Activated T-cell treated with anti-CD3 and anti-CD28 coated beads, Interleukin-2, amount 50 U/mL, for 24 hours (primary cell): ENCODE measurements at regions not wholly inside any gene's neighbourhood (a gene's known extent, or its start where the extent isn't known, plus 50 kb on each side); places are given as distances from the start of the nearest gene placed in this dataset.

Experiments used
- DNase-seq: peaks from one replicate; pipeline ENCODE4 v3.0.0-alpha.2; 2020
- H3K27ac Mint-ChIP-seq: 2 replicates; pipeline ENCODE4 v1.8.0; 2020; ENCODE audit warnings: mild to moderate bottlenecking, mixed read lengths
- H3K27me3 Mint-ChIP-seq: 2 replicates; pipeline ENCODE4 v1.8.0; 2020; ENCODE audit warnings: mixed read lengths
- H3K36me3 Mint-ChIP-seq: 2 replicates; pipeline ENCODE4 v1.8.0; 2020; ENCODE audit warnings: low read depth, mixed read lengths
- H3K4me1 Mint-ChIP-seq: 2 replicates; pipeline ENCODE4 v1.8.0; 2020; ENCODE audit warnings: low read depth, mixed read lengths
- H3K4me3 Mint-ChIP-seq: 2 replicates; pipeline ENCODE4 v1.8.0; 2020; ENCODE audit warnings: mild to moderate bottlenecking, moderate library complexity, mixed read lengths
- H3K9me3 Mint-ChIP-seq: 2 replicates; pipeline ENCODE4 v1.8.0; 2020; ENCODE audit warnings: mixed read lengths

DNA sequence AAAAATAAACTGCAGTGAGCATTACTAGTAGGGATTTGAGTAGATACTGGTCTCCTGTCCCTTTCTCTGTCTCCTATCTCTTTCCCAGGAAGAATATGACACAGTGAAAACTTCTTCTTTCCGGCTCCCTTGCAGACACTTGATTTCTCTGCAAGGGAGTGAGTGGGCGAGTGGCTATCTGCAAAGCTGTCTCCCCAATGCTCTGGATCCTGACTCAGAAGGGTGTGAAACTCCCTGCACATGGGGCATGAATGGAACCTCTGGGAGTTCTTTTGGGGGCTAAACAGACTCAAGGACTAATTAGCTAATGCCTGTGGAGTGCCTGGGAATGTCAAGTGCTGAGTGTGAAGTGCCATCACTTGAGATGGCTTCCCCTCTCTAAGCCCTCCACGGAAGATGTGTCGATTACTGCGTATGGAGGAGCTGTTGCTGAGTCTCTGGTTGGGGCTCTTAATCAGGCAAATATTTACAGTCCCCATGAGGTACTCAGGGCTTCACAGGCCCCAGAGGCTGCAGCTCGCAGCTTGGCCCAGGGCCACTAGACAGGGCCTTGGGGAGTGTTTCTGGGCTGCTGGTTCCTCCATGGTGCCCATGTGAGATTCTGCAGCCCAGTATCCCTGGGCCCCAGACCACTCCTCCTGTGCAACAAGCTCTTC, 139.8 kb downstream of the RPS24 start:
- no peaks in the 10 kb centered on the region for H3K27me3 Mint-ChIP-seq
- no peak overlapping the region for H3K4me3 Mint-ChIP-seq
- H3K27ac Mint-ChIP-seq = no peak overlapping the region
- no peak for DNase-seq
- no peaks in the 10 kb centered on the region for H3K36me3 Mint-ChIP-seq
- H3K4me1 Mint-ChIP-seq = no peaks in the 10 kb centered on the region
- no peaks in the 10 kb centered on the region for H3K9me3 Mint-ChIP-seq

DNA sequence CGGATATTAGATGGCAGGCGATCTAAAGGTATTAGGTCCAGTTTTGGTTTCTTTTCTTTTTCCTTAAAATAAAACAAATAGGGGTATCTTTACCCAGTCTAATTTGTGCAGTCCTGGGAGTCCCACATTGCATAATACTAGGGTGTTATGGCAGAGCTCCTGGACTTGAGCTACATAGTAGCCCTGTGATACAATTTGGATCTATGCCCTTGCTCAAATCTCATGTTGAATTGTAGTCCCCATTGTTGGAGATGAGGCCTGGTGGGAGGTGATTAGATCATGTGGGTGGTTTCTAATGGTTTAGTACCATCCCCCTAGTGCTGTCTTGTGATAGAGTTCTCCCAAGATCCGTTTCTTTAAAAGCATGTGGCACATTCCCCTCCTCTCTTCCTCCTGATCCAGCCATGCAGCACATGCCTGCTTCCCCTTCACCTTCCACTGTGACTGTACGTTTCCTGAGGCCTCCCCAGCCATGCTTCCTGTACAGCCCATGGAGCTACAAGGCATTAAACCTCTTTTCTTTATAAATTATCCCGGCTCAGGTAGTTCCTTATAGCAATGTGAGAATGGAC, 141.9 kb downstream of the RPS24 start:
- no peak overlapping the region for H3K27ac Mint-ChIP-seq
- no peaks in the 10 kb centered on the region for H3K9me3 Mint-ChIP-seq
- no peaks in the 10 kb centered on the region for H3K4me1 Mint-ChIP-seq
- H3K36me3 Mint-ChIP-seq = no peaks in the 10 kb centered on the region
- DNase-seq = no peak
- no peaks in the 10 kb centered on the region for H3K27me3 Mint-ChIP-seq
- H3K4me3 Mint-ChIP-seq = no peak overlapping the region

DNA sequence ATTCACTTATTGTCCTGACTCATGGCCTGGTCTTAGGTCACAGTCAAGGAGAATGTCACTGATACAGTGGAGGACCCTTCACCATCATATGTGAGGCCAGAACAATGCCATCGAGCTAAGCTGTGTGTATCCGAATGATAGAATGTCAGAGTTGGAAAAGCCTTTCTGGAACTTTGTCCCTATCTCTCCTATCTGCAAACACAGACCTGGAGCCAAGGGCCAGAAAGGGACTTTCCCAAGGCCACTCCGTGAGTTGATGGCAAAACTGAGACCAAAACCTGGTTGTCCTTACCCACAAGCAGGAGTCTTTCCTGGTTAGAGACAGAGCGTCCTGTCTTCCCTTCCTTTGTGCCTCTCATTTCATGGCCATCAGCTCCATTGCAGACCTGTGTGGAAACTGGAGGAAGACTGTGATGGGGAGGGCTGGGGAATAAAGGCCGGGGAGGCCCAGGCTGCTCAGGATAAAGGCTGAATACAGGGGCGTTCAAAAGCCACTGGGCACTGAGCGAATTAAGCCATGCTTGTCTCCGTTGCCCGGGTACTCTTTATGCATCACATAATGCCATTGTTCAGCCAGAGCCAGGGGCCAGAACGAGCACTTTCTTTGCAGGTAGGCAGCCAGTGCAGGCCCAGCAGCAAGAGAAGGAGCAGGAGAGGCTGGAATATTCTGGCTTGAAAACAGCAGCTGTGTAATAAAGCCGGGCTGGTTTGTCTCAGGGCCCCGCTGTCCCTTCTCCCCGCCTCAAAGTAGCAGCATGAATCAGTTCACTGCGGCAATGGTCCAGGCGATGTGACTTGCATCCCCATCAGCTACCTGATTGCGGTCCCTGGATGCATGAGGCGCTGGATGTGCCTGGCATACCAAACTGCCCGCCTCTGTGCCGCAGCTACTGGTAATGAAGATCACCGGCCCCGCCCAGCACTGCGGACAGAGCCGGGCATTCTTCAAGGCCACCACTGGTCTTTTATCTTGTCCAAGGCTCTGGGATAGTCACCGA, 143.0 kb downstream of the RPS24 start:
- no peak for DNase-seq
- Mint-ChIP-seq H3K9me3 (no peaks in the 10 kb centered on the region), H3K36me3 (no peaks in the 10 kb centered on the region), H3K27me3 (no peaks in the 10 kb centered on the region), H3K4me1 (no peaks in the 10 kb centered on the region), H3K27ac (no peak overlapping the region), H3K4me3 (no peak overlapping the region)

DNA sequence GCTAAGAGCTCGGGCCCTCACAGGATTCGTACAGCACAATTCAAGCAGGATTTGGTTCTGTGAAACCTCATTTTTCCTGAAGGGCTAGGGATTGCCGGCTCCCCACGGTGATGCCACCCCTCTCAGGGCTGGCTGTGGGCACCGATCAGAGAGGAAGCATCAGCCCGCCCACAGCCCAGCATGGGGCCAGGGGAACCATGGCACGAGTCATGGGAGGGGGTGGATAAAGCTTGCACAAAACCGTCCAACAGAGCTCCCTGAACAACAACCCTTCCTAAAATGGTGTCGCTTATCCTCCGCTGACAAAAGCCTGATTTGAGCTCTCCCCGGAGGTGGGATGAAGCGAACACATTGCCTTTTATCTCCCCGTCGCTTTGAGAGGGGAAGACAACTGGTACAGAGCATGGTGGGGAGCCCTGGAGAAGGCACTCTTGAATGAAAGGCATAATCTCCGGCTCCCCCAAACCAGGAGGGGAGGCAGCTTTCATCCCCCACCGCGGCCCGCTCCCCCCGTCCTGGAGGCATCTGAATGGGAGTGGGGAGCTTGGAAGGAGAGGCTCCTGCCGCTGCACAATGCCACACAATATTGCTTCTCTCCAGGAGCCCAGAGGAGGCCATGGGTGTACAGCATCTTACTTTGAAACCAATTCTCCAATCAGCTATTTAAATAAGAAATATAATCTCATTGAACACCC, 144.0 kb downstream of the RPS24 start:
- H3K27ac Mint-ChIP-seq = no peak overlapping the region
- no peak overlapping the region for H3K4me3 Mint-ChIP-seq
- DNase-seq = no peak
- no peaks in the 10 kb centered on the region for H3K36me3 Mint-ChIP-seq
- no peaks in the 10 kb centered on the region for H3K9me3 Mint-ChIP-seq
- H3K27me3 Mint-ChIP-seq = no peaks in the 10 kb centered on the region
- no peaks in the 10 kb centered on the region for H3K4me1 Mint-ChIP-seq

DNA sequence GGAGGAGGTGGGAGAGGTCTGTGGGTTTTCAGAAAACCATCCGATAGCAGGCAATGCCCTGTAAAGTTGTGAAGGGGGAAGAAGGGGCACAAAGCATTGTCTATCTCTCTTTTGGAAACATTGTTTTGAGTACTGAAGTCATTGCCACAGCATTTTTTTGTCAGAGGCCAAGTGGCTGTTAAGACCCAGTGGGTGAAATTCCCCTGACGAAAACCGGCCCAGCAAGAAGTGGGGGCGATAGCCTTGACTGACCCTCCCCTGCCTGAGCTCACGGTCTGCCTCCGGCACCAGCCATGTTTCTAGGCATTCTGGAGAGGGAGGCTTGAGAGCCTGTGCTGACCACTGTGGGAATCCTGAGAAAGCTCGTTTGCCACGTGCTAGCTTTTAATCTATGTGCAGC, 144.7 kb downstream of the RPS24 start:
- H3K9me3 Mint-ChIP-seq = no peaks in the 10 kb centered on the region
- no peak for DNase-seq
- H3K36me3 Mint-ChIP-seq = no peaks in the 10 kb centered on the region
- no peaks in the 10 kb centered on the region for H3K27me3 Mint-ChIP-seq
- no peaks in the 10 kb centered on the region for H3K4me1 Mint-ChIP-seq
- H3K27ac Mint-ChIP-seq = no peak overlapping the region
- no peak overlapping the region for H3K4me3 Mint-ChIP-seq

DNA sequence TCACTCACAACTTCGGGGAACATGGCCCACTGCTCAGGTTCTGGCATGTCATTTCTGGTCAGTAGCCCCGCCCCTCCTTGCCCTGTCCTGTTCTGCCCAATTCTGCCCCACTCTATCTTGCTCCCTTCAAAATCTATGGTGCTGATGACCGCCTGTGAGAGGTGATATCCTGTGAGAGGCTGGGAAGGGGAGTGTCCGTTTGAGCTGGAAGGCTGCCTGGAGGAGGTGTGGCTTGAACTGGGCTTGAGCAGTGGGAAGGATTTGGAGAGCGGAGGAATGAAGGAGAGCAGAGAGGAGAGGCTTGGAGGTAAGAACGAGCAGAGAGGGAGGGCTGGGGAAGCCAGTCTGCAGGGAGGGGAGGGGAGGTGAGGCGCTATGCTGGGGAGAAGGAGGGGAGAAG, 145.3 kb downstream of the RPS24 start:
- Mint-ChIP-seq H3K4me3 (no peak overlapping the region), H3K27me3 (no peaks in the 10 kb centered on the region), H3K4me1 (no peaks in the 10 kb centered on the region), H3K27ac (no peak overlapping the region), H3K9me3 (no peaks in the 10 kb centered on the region), H3K36me3 (no peaks in the 10 kb centered on the region)
- DNase-seq = no peak

DNA sequence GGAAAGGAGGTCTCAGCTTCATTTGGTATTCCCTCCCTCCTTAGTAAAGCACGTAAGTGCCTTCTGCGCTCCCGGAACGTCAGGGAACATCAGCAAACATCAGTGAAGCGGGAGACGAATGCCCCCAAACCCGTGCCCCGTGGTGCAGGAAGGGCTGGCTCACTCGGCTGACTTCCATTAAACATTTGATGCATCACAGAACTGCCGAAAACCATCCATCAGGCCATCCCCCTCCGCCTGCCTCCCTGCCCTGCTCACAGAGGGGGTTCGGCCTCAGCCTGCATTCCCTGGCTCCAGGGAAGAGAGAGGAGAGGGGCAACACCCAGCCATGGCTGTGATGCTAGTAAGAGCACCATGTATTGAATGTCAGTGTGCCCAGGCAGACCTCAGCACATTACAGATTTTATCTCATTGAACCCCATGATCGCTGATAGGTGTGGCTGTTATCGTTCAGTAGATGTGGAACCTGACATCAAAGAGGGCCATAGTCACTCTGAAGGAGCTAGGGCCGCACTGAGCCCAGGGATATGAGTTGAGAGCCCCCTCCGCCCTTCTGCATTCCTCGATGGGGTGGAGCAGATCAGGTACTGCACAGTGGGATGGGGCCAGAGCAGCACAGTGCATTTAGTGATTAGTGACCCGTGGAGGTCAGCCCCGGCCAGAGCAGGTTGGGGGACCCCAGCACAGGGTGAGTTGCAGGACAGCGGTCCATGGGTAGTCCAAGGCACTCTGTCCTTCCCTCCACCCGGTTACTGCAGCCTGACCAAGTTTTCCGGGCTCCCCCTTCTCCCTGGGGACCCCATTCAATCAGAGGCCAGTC, 146.4 kb downstream of the RPS24 start:
- Mint-ChIP-seq H3K36me3 (no peaks in the 10 kb centered on the region), H3K4me3 (no peak overlapping the region), H3K27me3 (no peaks in the 10 kb centered on the region), H3K4me1 (no peaks in the 10 kb centered on the region), H3K9me3 (no peaks in the 10 kb centered on the region), H3K27ac (no peak overlapping the region)
- DNase-seq = no peak

DNA sequence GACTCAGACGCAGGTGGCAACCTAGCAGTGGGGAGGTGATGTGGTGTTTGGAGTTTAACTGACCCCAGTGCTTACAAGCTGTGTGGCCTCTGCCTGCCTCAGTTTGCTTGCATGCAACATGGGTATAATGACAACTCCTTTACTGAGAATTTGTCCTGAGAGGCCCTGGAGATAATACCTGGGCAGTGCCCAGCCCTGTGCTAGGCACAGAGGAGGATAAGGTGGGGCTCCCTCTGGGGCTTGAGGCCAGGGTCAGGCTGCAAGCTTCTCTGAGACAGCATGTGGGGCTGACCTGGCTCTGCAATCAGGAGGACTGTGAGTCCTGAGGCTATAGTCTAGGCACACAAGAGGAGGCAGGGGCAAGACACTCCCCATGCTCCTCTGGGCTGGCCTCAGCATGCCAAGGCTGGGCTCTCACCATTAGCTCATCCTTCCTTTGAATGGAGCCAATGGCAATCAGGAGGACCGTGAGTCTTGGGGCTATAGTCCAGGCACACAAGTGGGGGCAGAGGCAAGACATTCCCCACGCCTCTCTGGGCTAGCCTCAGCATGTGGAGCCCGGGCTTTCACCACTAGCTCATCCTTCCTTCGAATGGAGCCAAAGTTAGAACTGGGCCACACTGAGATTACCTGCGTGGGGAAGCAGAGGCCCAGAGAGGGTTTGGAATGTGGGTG, 147.9 kb downstream of the RPS24 start:
- Mint-ChIP-seq H3K27me3 (no peaks in the 10 kb centered on the region), H3K4me3 (no peak overlapping the region), H3K27ac (no peak overlapping the region), H3K9me3 (no peaks in the 10 kb centered on the region), H3K4me1 (no peaks in the 10 kb centered on the region), H3K36me3 (no peaks in the 10 kb centered on the region)
- no peak for DNase-seq

DNA sequence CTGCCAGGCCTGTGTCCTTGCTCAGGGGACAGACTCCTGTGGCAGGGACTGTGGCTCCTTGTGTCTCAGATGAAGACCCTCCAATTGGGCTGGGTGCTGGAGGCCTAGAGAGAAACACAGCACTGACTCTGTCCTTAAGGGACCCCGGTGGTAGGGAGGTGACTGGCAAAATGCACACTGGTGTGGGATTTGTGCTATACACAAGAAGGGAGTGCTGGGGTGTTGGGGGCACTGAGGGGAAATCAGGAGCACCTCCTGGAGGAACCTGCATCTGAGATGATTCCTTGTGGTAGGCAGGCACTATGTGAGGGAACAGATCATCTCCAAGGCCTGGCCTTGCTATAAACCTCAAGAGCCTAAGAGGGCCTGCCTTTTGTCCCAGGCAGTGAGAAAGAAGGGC, 149.2 kb downstream of the RPS24 start:
- no peak for DNase-seq
- H3K4me1 Mint-ChIP-seq = no peaks in the 10 kb centered on the region
- no peak overlapping the region for H3K27ac Mint-ChIP-seq
- H3K27me3 Mint-ChIP-seq = no peaks in the 10 kb centered on the region
- H3K9me3 Mint-ChIP-seq = no peaks in the 10 kb centered on the region
- no peak overlapping the region for H3K4me3 Mint-ChIP-seq
- no peaks in the 10 kb centered on the region for H3K36me3 Mint-ChIP-seq

DNA sequence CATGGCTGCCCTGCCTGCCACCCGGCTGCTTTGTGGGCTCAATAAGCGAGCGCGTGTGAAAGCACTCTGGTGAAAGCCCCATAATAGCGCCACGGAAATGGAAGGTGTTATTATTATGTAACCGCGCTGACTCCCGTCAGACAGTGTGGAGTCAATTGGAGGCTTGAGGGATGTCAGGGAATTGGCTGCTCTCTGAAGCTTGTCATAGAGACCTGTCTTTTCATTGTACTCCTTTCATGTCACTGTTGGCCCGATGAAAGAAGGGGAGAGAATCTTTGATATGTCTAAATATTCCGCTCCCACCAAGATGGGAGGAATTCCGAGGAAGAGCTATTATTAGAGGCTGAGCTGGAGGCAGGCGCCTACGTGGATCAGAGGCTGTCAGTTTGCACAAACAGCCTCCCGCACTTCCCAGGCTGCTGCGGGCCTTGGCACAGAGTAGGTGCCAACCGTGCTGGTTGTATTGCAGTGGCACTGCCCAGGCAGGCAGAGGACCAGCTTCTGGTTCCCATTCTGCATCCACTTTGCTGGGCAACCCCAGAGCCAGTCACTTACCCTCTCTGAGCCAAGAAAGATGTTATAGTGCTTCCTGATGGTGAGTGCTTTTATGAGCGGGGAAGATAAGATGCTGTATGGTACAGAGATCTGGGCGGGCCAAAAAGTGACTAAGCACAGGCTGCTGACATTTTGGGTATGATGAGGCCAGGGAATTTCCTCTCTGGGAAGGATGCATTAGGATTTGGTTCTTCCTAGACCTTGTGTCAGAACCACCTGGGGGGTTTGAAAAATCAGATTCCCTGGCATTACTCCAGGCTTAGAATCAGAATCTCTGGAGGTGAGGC, 151.4 kb downstream of the RPS24 start:
- H3K9me3 Mint-ChIP-seq = no peaks in the 10 kb centered on the region
- no peaks in the 10 kb centered on the region for H3K27me3 Mint-ChIP-seq
- no peak overlapping the region for H3K4me3 Mint-ChIP-seq
- H3K27ac Mint-ChIP-seq = no peak overlapping the region
- H3K4me1 Mint-ChIP-seq = no peaks in the 10 kb centered on the region
- no peak for DNase-seq
- H3K36me3 Mint-ChIP-seq = no peaks in the 10 kb centered on the region

DNA sequence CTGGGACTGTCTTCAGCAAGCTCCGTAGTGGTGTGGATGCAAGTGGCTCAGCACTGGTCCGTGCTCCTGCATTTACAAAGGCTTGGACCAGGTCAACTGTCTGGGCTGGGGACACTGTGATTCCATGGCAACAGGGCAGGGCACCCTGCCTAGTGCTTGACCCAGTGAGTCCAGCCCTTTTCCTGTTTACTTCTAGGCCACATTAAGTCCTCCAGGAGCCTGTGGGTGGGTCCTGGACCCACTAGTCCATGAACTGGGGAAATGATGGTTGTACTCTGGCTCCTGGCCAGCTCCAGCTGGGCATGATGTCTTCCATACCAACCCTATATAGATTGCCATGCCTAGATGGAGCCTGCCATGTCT, 152.0 kb downstream of the RPS24 start:
- Mint-ChIP-seq H3K9me3 (no peaks in the 10 kb centered on the region), H3K27ac (no peak overlapping the region), H3K4me1 (no peaks in the 10 kb centered on the region), H3K36me3 (no peaks in the 10 kb centered on the region), H3K4me3 (no peak overlapping the region), H3K27me3 (no peaks in the 10 kb centered on the region)
- DNase-seq = no peak

DNA sequence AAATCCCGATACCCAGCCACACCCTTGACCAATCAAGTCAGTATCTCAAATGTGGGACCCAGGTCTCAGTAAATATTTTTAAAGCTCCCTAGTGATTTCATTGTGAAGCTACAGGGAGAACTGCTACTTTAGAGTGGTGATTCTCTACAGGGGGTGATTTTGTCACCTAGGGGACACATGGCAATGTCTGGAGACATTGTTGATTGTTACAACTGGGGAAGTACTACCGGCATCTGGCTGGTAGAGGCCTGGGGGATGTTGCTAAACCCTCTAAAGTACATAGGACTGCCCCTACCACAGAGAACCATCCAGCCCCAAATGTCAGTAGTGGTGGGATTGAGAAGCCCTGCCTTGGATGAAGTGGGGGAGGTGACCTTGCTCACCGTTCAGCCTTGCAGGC, 152.9 kb downstream of the RPS24 start:
- Mint-ChIP-seq H3K36me3 (no peaks in the 10 kb centered on the region), H3K27me3 (no peaks in the 10 kb centered on the region), H3K9me3 (no peaks in the 10 kb centered on the region), H3K4me1 (no peaks in the 10 kb centered on the region), H3K27ac (no peak overlapping the region), H3K4me3 (no peak overlapping the region)
- no peak for DNase-seq

DNA sequence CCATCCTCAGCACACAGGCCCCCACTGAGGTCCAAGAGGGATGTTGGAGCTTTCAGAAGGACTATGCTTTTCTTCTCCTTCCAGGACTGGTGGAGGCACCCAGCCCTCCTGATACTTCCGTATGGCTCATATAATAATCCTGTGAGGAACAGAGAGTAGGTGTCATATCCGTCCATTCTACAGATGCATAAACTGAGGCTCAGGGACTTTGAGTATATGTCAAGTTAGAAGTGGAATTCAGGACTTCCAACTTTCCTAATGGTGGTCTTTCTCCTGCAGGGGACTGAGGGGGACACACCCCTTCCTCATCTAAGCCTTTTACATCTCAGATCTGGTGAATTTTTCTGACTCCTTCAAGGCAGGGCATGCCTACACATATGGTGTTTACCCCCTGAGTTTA, 153.7 kb downstream of the RPS24 start:
- Mint-ChIP-seq H3K4me1 (no peaks in the 10 kb centered on the region), H3K36me3 (no peaks in the 10 kb centered on the region), H3K9me3 (no peaks in the 10 kb centered on the region), H3K27ac (no peak overlapping the region), H3K27me3 (peaks cover 1% of the 10 kb centered on the region), H3K4me3 (no peak overlapping the region)
- no peak for DNase-seq
